PC-3 (cell line): ENCODE measurements at regions not wholly inside any gene's neighbourhood (a gene's known extent, or its start where the extent isn't known, plus 50 kb on each side); places are given as distances from the start of the nearest gene placed in this dataset.
"Not testable (repeated sequence)": the region's sequence is repeated elsewhere in the genome, so short reads cannot be mapped to it uniquely, and the experiment has no call there.

Source experiments
- ATAC-seq: fragments of 200-7000 bp; cut with Tn5 transposase; 2 replicates; pipeline ENCODE4 v1.9.1; 2020; ENCODE audit warnings: mild to moderate bottlenecking, moderate library complexity
- BruUV-seq: library from RNA; stranded (reverse); fragments of 400-500 nt; replicated peaks from 2 replicates; lab custom pipeline; 2021; lab: Mats Ljungman, UMichigan
- CTCF ChIA-PET: fragments of 300-600 bp; sonication (Branson Sonifier 250); formaldehyde crosslinking; loops from one replicate; lab custom pipeline; 2022; ENCODE audit warnings: antibody characterized with exemption; lab: Charles Lee
- POLR2A ChIA-PET: fragments of 300-600 bp; sonication (Branson Sonifier 250); formaldehyde crosslinking; loops from one replicate; lab custom pipeline; 2022; ENCODE audit warnings: antibody characterized with exemption; ENCODE audit not compliant: unreplicated experiment; lab: Charles Lee
- DNase-seq: peaks from one replicate; pipeline ENCODE4 v3.0.0-alpha.2; 2015
- H2AFZ ChIP-seq: fragments of 300-600 bp; sonication (generic); 2 replicates; pipeline ENCODE4 v1.6.0; 2016; ENCODE audit warnings: antibody characterized with exemption, low read length
- H3F3A ChIP-seq: fragments of 300-600 bp; sonication (generic); one replicate; pipeline ENCODE4 v1.6.0; 2017; ENCODE audit warnings: antibody characterized with exemption, low read length, control low read depth, mild to moderate bottlenecking; ENCODE audit not compliant: unreplicated experiment
- H3K27ac ChIP-seq: fragments of 300-600 bp; sonication (generic); 2 replicates; pipeline ENCODE4 v1.5.1; 2016; ENCODE audit warnings: mild to moderate bottlenecking, low read length
- H3K27me3 ChIP-seq: fragments of 300-600 bp; sonication (generic); 2 replicates; pipeline ENCODE4 v1.6.1; 2016; ENCODE audit warnings: low read length, mixed read lengths
- H3K36me3 ChIP-seq: fragments of 300-600 bp; sonication (generic); 2 replicates; pipeline ENCODE4 v1.6.1; 2016; ENCODE audit warnings: low read depth, mixed run types, low read length, mixed read lengths
- H3K4me1 ChIP-seq: fragments of 300-600 bp; sonication (generic); 2 replicates; pipeline ENCODE4 v1.5.1; 2016; ENCODE audit warnings: low read length; ENCODE audit not compliant: insufficient read depth
- H3K4me2 ChIP-seq: fragments of 300-600 bp; sonication (generic); 2 replicates; pipeline ENCODE4 v1.6.0; 2016; ENCODE audit warnings: low read length
- H3K4me3 ChIP-seq: fragments of 300-600 bp; sonication (generic); 2 replicates; pipeline ENCODE4 v1.5.1; 2016; ENCODE audit warnings: mild to moderate bottlenecking, low read length, mixed read lengths
- H3K79me2 ChIP-seq: fragments of 300-600 bp; sonication (generic); 2 replicates; pipeline ENCODE4 v1.6.1; 2017; ENCODE audit warnings: low read length, mixed read lengths
- H3K9ac ChIP-seq: fragments of 300-600 bp; sonication (generic); 2 replicates; pipeline ENCODE4 v1.6.0; 2016; ENCODE audit warnings: mild to moderate bottlenecking, low read length
- H3K9me2 ChIP-seq: fragments of 300-600 bp; sonication (generic); replicated peaks from 2 replicates; pipeline ENCODE4 v1.6.1; 2016; ENCODE audit warnings: mixed run types, low read length, mixed read lengths
- H3K9me3 ChIP-seq: fragments of 300-600 bp; sonication (generic); 2 replicates; pipeline ENCODE4 v1.6.1; 2016; ENCODE audit warnings: low read length, mixed read lengths
- H4K20me1 ChIP-seq: fragments of 300-600 bp; sonication (generic); 2 replicates; pipeline ENCODE4 v1.6.1; 2016; ENCODE audit warnings: low read length, mixed read lengths
- CTCF ChIP-seq: fragments of 300-600 bp; sonication (generic); conservative IDR thresholded peaks from 2 replicates; pipeline ENCODE4 v1.5.1; 2017; ENCODE audit warnings: antibody characterized with exemption, low read depth, mild to moderate bottlenecking, low read length
- EZH2 ChIP-seq: fragments of 300-600 bp; sonication (generic); IDR thresholded peaks from one replicate; pipeline ENCODE4 v1.6.1; 2017; ENCODE audit warnings: antibody characterized with exemption, mild to moderate bottlenecking, low read length; ENCODE audit not compliant: unreplicated experiment
- EZH2phosphoT487 ChIP-seq: fragments of 300-600 bp; sonication (generic); IDR thresholded peaks from 2 replicates; pipeline ENCODE4 v1.6.1; 2018; ENCODE audit warnings: mild to moderate bottlenecking, antibody characterized with exemption, low read length, borderline replicate concordance
- intact Hi-C: fragments of 100-400 bp; cut with micrococcal nuclease; formaldehyde crosslinking; loops from 2 replicates; pipeline ENCODE4 v1.9.0; 2023

DNA sequence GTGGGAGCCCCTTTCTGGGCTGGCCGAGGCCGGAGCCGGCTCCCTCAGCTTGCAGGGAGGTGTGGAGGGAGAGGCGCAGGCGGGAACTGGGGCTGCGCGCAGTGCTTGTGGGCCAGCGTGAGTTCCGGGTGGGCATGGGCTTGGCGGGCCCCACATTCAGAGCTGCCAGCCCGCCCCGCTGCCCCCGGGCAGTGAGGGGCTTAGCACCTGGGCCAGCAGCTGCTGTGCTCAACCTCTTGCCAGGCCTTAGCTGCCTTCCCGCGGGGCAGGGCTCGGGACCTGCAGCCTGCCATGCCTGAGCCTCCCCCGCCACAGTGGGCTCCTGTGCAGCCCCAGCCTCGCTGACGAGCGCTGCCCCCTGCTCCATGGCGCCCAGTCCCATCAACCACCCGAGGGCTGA lies 136.9 kb upstream of the JADE1 start:
- CTCF ChIA-PET, H3K9me3 ChIP-seq, H3K9me2 ChIP-seq, POLR2A ChIA-PET, H3K27me3 ChIP-seq, H3K4me2 ChIP-seq, H3K4me3 ChIP-seq, H3K36me3 ChIP-seq, H3K79me2 ChIP-seq, H3F3A ChIP-seq, H3K4me1 ChIP-seq, H3K27ac ChIP-seq, BruUV-seq, ATAC-seq, intact Hi-C loops, H4K20me1 ChIP-seq, H3K9ac ChIP-seq, H2AFZ ChIP-seq, DNase-seq: not testable (repeated sequence)

DNA sequence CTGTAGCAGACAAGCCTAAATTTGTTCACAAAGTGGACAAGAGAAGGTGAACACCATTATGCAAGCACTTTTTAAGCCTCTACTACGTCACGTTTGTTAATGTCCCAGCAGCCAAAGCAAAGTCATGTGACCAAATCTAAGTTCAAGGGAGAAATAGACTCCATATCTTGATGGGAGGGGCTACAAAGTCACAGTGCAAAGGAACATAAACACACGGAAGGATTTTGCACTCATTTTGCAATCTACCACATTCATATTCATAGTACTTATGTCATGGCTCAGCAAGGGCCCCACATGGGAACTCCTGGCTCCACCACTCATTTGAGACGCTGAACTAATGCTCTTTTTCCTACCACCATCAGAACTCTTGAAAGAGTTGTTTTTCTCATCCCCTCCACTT lies 139.0 kb upstream of the JADE1 start:
- Histone ChIP-seq H3K27ac (no peak overlapping the region), H4K20me1 (no peaks in the 10 kb centered on the region), H3K4me3 (no peak overlapping the region), H3K9me3 (no peaks in the 10 kb centered on the region), H3K9me2 (no peaks in the 10 kb centered on the region), H2AFZ (no peak overlapping the region), H3K4me2 (no peak overlapping the region), H3K36me3 (no peaks in the 10 kb centered on the region), H3K27me3 (no peaks in the 10 kb centered on the region), H3K79me2 (no peaks in the 10 kb centered on the region), H3K4me1 (no peaks in the 10 kb centered on the region), H3K9ac (no peak overlapping the region), H3F3A (no peaks in the 10 kb centered on the region)
- intact Hi-C loops = no loop called here
- no peak for ATAC-seq
- ChIA-PET POLR2A (no interaction called here), CTCF (no interaction called here)
- TF ChIP-seq EZH2 (no peak), EZH2phosphoT487 (no peak), CTCF (no peak)
- no peak for DNase-seq
- BruUV-seq = no TSS peak

- Histone ChIP-seq H3K9ac (no peak overlapping the region), H3K36me3 (no peaks in the 10 kb centered on the region), H3K4me2 (no peak overlapping the region), H3K27me3 (no peaks in the 10 kb centered on the region), H3K4me3 (no peak overlapping the region), H3K79me2 (no peaks in the 10 kb centered on the region), H3K9me3 (no peaks in the 10 kb centered on the region), H3K27ac (no peak overlapping the region), H3F3A (no peaks in the 10 kb centered on the region), H3K4me1 (no peaks in the 10 kb centered on the region), H4K20me1 (no peaks in the 10 kb centered on the region), H2AFZ (no peak overlapping the region), H3K9me2 (no peaks in the 10 kb centered on the region)
- ATAC-seq (no peak), DNase-seq (no peak)
- intact Hi-C loops = no loop called here
- ChIA-PET CTCF (no interaction called here), POLR2A (no interaction called here)
- TF ChIP-seq EZH2phosphoT487 = no peak
- no peak for TF ChIP-seq CTCF
- no peak for TF ChIP-seq EZH2
- BruUV-seq = no TSS peak
Observed at GRCh38 chr4:128668566-128668965, 140.9 kb upstream of the JADE1 start.
